Left cardiac atrium (tissue), 4 donors: ENCODE measurements at regions not wholly inside any gene's neighbourhood (a gene's known extent, or its start where the extent isn't known, plus 50 kb on each side); places are given as distances from the start of the nearest gene placed in this dataset.

Source experiments
- ATAC-seq, 2 donors: fragments of 200-7000 bp; cut with Tn5 transposase; one replicate each; pipeline ENCODE4 v1.9.1; 2020; ENCODE audit warnings: mild to moderate bottlenecking in 2 of 2, moderate library complexity in 2 of 2
- DNase-seq: peaks from one replicate; pipeline ENCODE4 v3.0.0-alpha.2; 2020
- intact Hi-C, 2 donors: fragments of 100-400 bp; cut with DNase I; formaldehyde crosslinking; loops; one replicate each; pipeline versions ENCODE4 v1.14.1 to v1.15.1; 2022 to 2023
- donor health status: DM: no; HTN: yes; CAD: no.
- donor health status: DM: no; HTN: yes; CAD: no; lungs with severe emphysema.
- donor health status: DM: yes; HTN: yes; CAD: no.
- donor health status: Dilated cardiomyopathy.

DNA sequence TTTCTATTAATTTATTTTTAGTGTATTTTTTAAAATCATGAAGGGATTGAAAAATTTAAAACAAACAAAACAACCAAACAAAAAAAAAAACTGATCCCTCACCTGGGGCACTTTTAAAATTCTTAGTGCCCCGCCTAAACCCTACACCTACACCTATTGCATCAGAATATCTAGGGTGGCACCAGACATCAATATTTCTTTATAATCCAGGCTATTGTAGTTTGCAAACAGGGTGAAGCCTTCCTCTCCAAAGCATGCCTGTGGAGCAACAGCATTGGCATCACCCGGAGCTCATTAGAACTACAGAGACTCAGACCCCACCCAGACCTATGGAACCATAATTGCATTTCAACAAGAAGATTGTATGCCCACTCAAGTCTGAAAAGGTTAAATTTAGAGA lies 54.9 kb upstream of the ACP3 start:
- DNase-seq (no peak), ATAC-seq (no peak)
- intact Hi-C loops, result no loop called here

DNA sequence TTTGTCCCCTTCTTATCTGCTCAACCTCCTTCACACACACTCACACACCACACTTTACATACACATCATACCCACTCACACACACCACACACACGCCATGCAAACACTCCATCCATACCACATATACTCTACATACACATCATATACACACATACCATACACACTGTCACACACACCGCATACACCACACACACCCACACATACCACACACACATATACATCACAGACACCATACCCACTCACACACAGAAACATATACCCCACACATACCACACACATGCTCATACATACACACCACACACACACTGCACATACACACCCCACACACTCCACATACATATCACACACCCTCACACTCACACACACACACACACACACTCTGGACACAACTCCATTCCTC lies 54.3 kb upstream of the ACP3 start:
- intact Hi-C loops, result no loop called here
- ATAC-seq (no peak), DNase-seq (no peak)

DNA sequence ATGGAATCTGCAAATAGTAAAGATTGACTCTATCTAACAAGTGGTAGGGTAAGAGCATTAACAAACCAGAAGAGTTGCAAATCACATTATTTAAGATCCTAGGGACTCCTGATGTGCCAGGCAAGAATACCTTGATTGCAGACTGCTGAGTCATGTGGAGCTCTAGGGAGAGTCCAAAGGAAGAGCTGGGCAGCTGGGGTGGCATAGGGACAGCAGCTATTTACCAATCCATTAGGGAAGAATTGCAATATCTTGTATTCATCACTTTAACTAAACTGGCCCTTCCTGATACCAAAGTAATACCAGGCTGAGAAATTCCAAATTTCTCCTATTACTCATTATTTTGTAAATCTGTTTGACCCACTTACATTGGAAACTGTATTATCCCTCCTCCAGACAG lies 52.2 kb upstream of the ACP3 start:
- ATAC-seq, result peak in 1 of 2 donors; percentile 45
- intact Hi-C loops, result no loop called here
- DNase-seq, result no peak

DNA sequence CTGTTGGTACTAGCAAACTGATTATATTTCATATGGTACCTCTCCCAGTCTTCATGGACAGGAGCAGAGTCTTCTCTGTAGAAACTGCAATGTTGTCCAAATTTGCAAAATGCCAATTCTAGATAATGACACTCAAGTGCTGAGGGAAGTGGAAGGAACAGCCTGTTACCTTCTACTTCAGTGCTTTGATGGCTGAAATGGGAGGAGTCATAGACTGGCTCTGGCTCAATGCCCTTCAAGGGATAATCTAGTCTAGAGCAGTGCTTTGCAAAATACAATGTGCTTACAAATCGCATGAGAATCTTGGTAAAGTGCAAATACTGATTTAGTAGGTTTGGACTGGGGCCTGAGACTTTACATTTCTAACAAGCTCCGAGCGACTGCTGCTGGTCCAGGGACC lies 51.7 kb upstream of the ACP3 start:
- no peak for DNase-seq
- ATAC-seq, result peak in 1 of 2 donors; percentile 32
- intact Hi-C loops, result no loop called here

DNA sequence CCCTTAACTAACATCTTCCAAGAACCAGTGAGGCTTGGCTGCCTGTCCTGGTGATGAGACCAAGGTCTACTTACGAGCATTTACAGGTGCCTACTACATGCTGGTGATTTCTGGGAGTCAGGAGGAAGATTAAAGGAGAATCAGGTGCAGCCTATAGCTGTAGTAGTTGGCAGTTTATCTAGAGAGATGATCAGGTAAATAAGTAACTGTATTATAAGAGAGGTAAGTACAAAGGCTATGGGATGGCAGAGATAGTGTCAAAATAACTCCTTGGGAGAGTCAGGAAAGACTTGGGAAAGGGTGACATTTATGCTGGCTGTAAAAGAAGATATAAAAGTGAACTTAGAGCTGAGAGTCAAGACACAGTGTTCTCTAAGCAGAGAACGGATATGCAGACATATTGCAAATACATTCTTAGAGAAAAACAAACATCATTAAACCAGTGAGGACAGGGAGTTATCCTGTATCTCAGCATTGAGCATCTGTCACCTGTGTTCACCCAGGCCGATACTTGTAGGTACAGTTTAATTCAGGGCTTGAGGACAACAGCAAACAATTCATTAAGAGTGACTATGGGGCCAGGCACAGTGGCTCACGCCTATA lies 49.7 kb upstream of the ACP3 start:
- ATAC-seq (no peak), DNase-seq (no peak)
- intact Hi-C loops, result no loop called here
